K562 (cell line): ENCODE measurements at regions not wholly inside any gene's neighbourhood (a gene's known extent, or its start where the extent isn't known, plus 50 kb on each side); places are given as distances from the start of the nearest gene placed in this dataset.

Experiments used
- ATAC-seq: fragments of 200-7000 bp; cut with Tn5 transposase; 3 replicates; pipeline ENCODE4 v1.9.1; 2020; ENCODE audit warnings: moderate library complexity
- BruUV-seq: library from RNA; stranded (reverse); fragments of 400-500 nt; replicated peaks from 2 replicates; lab custom pipeline; 2021; lab: Mats Ljungman, UMichigan
- CTCF ChIA-PET: fragments of 300-600 bp; formaldehyde crosslinking; extraction: SDS; loops from one replicate; lab custom pipeline; 2021; ENCODE audit warnings: low intra/inter-chr PET ratio; lab: Yijun Ruan, JAX
- POLR2A ChIA-PET: fragments of 300-600, 350-650 bp; sonication (Branson Sonifier 250); formaldehyde crosslinking; extraction: SDS; loops from one replicate; lab custom pipeline; 2021; ENCODE audit warnings: antibody characterized with exemption, inconsistent platforms; lab: Yijun Ruan, JAX
- DNase-seq, 4 experiments: peaks; one replicate each; pipeline versions ENCODE4 v3.0.0 to v3.0.0-alpha.2; 2011 to 2018; ENCODE audit warnings: low spot score in 3 of 4, mixed read lengths in 3 of 4; ENCODE audit errors: extremely low read depth in 1 of 4
- FAIRE-seq: peaks from 2 replicates; lab custom pipeline; 2011; peaks lifted over from hg19 to GRCh38; lab: Jason Lieb, UNC
- H2AFZ ChIP-seq: 2 replicates; pipeline ENCODE4 v1.6.0; 2011; ENCODE audit warnings: low read depth, low read length, control low read depth, inconsistent platforms
- H3K27ac ChIP-seq: fragments of 200-600 bp; 3 replicates; pipeline ENCODE4 v1.8.0; 2011; ENCODE audit warnings: low read depth, mild to moderate bottlenecking, control low read depth, inconsistent platforms, low read length, moderate library complexity, mixed read lengths; ENCODE audit errors: extremely low read depth
- H3K27me3 ChIP-seq, 2 experiments: fragments of 300-600 bp in 1 of 2; 2 replicates in 1 of 2; 3 replicates in 1 of 2; pipeline versions ENCODE4 v1.6.0 to v1.8.0; 2011; ENCODE audit warnings: inconsistent platforms in 2 of 2, low read length in 2 of 2, mild to moderate bottlenecking in 1 of 2, mixed read lengths in 1 of 2, moderate library complexity in 1 of 2; ENCODE audit not compliant: control insufficient read depth in 2 of 2, insufficient read depth in 2 of 2
- H3K36me3 ChIP-seq: fragments of 300-600 bp; 3 replicates; pipeline ENCODE4 v1.8.0; 2011; ENCODE audit warnings: mild to moderate bottlenecking, low read length, inconsistent platforms; ENCODE audit not compliant: control insufficient read depth, insufficient read depth
- H3K4me1 ChIP-seq, 2 experiments: fragments of 200-600 bp in 1 of 2; replicated peaks in 1 of 2; 2 replicates in 1 of 2; 3 replicates in 1 of 2; pipeline versions ENCODE4 v1.5.1 to v1.8.0; 2011; ENCODE audit warnings: inconsistent platforms in 2 of 2, low read length in 2 of 2, mild to moderate bottlenecking in 1 of 2, mixed read lengths in 1 of 2, moderate library complexity in 1 of 2; ENCODE audit not compliant: control insufficient read depth in 2 of 2, insufficient read depth in 2 of 2
- H3K4me2 ChIP-seq: 2 replicates; pipeline ENCODE4 v1.6.1; 2011; ENCODE audit warnings: low read length, control low read depth, inconsistent platforms, mixed read lengths; ENCODE audit not compliant: insufficient read depth
- H3K4me3 ChIP-seq: fragments of 200-600 bp; sonication (generic), shearing (Covaris generic); 2 replicates; pipeline ENCODE4 v1.5.1; 2016; ENCODE audit warnings: control low read depth, inconsistent platforms
- H3K79me2 ChIP-seq: fragments of 200-600 bp; 3 replicates; pipeline ENCODE4 v1.8.0; 2011; ENCODE audit warnings: low read length, inconsistent platforms; ENCODE audit not compliant: control insufficient read depth, insufficient read depth
- H3K9ac ChIP-seq, 2 experiments: 2 replicates each; pipeline versions ENCODE4 v1.6.0 to v1.6.1; 2011; ENCODE audit warnings: low read depth in 2 of 2, low read length in 2 of 2, control low read depth in 1 of 2, inconsistent platforms in 1 of 2, mild to moderate bottlenecking in 1 of 2, mixed read lengths in 1 of 2; ENCODE audit not compliant: insufficient read depth in 1 of 2
- H3K9me1 ChIP-seq: one replicate; pipeline ENCODE4 v1.6.0; 2011; ENCODE audit warnings: inconsistent platforms, mild to moderate bottlenecking, low read length, moderate library complexity; ENCODE audit not compliant: control insufficient read depth, insufficient read depth
- H3K9me3 ChIP-seq: replicated peaks from 2 replicates; pipeline ENCODE4 v1.5.1; 2011; ENCODE audit warnings: low read depth, low read length, inconsistent platforms; ENCODE audit not compliant: control insufficient read depth, insufficient read depth
- H4K20me1 ChIP-seq: replicated peaks from 2 replicates; pipeline ENCODE4 v1.6.1; 2011; ENCODE audit warnings: low read length, inconsistent platforms, mixed read lengths; ENCODE audit not compliant: control insufficient read depth, insufficient read depth
- HES1 ChIP-seq: fragments of 450-650 bp; IDR thresholded peaks from 2 replicates; pipeline ENCODE4 v1.6.1; 2016; ENCODE audit warnings: low read depth, mild to moderate bottlenecking, moderate library complexity
- KAT7 ChIP-seq: sonication (generic); formaldehyde crosslinking; IDR thresholded peaks from 2 replicates; pipeline ENCODE4 v1.8.0; 2022; ENCODE audit warnings: missing genetic modification reagents, mild to moderate bottlenecking, borderline replicate concordance
- KAT8 ChIP-seq: fragments of 450-650 bp; IDR thresholded peaks from 2 replicates; pipeline ENCODE4 v1.6.1; 2016; ENCODE audit warnings: low read depth, mild to moderate bottlenecking
- PCBP1 ChIP-seq: fragments of 200-400 bp; formaldehyde crosslinking; IDR thresholded peaks from 2 replicates; pipeline ENCODE4 v1.6.1; 2018; ENCODE audit warnings: mild to moderate bottlenecking, low read depth, low read length; ENCODE audit not compliant: poor library complexity, severe bottlenecking
- POLR2AphosphoS2 ChIP-seq: IDR thresholded peaks from 2 replicates; pipeline ENCODE4 v1.6.1; 2012; ENCODE audit warnings: low read length, improper control_type of control experiment
- RBM14 ChIP-seq: fragments of 200-400 bp; formaldehyde crosslinking; IDR thresholded peaks from 2 replicates; pipeline ENCODE4 v1.6.1; 2018; ENCODE audit warnings: low read depth, mild to moderate bottlenecking, low read length, moderate library complexity, borderline replicate concordance; ENCODE audit not compliant: insufficient read depth
- SRSF3 ChIP-seq: fragments of 200-400 bp; formaldehyde crosslinking; IDR thresholded peaks from 2 replicates; pipeline ENCODE4 v1.6.1; 2016; ENCODE audit warnings: mild to moderate bottlenecking, low read length, moderate library complexity; ENCODE audit not compliant: insufficient read depth
- ZNF41 ChIP-seq: fragments of 250-450 bp; sonication (Bioruptor Pico); conservative IDR thresholded peaks from 2 replicates; pipeline ENCODE4 v1.4.0; 2020; ENCODE audit warnings: mild to moderate bottlenecking
- WGBS: fragments of 100-300 bp; shearing (Covaris generic); methylation state at CpG from one replicate; pipeline ENCODE4 v1.1.6; 2016; ENCODE audit warnings: low coverage, mixed read lengths; ENCODE audit not compliant: insufficient coverage; ENCODE audit errors: missing lambda C conversion rate; 5-methylcytosine and 5-hydroxymethylcytosine counted together
- in situ Hi-C: fragments of 300-500 bp; cut with MboI; formaldehyde crosslinking; loops from 4 replicates; pipeline ENCODE4 v1.15.0; 2018; ENCODE audit warnings: inconsistent platforms, mixed read lengths
- intact Hi-C: fragments of 100-400 bp; cut with micrococcal nuclease; formaldehyde crosslinking; loops from 2 replicates; pipeline ENCODE4 v1.14.2; 2022
- TF ChIP-seq, protein P1 (sequence below): sonication (generic); formaldehyde crosslinking; IDR thresholded peaks from 2 replicates; pipeline ENCODE4 v1.8.0; 2022; ENCODE audit warnings: missing genetic modification reagents, mild to moderate bottlenecking, borderline replicate concordance
- TF ChIP-seq, protein P2 (sequence below): fragments of 450-650 bp; IDR thresholded peaks from 2 replicates; pipeline ENCODE4 v1.6.1; 2018; ENCODE audit not compliant: partially characterized antibody

- POLR2A ChIA-PET = interaction anchor here (0.6 kb wide), 1 partner anchor 46 kb away, joined by 3 read pairs; no protein-coding TSS in a partner anchor
- in situ Hi-C loops = no loop called here
- CTCF ChIA-PET = no interaction called here
- no peak for TF ChIP-seq KAT7
- TF ChIP-seq, protein P1, sequence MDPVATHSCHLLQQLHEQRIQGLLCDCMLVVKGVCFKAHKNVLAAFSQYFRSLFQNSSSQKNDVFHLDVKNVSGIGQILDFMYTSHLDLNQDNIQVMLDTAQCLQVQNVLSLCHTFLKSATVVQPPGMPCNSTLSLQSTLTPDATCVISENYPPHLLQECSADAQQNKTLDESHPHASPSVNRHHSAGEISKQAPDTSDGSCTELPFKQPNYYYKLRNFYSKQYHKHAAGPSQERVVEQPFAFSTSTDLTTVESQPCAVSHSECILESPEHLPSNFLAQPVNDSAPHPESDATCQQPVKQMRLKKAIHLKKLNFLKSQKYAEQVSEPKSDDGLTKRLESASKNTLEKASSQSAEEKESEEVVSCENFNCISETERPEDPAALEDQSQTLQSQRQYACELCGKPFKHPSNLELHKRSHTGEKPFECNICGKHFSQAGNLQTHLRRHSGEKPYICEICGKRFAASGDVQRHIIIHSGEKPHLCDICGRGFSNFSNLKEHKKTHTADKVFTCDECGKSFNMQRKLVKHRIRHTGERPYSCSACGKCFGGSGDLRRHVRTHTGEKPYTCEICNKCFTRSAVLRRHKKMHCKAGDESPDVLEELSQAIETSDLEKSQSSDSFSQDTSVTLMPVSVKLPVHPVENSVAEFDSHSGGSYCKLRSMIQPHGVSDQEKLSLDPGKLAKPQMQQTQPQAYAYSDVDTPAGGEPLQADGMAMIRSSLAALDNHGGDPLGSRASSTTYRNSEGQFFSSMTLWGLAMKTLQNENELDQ (CRISPR knock-in tag) = no peak
- no peak for TF ChIP-seq POLR2AphosphoS2
- TF ChIP-seq HES1 = no peak
- TF ChIP-seq, protein P2, sequence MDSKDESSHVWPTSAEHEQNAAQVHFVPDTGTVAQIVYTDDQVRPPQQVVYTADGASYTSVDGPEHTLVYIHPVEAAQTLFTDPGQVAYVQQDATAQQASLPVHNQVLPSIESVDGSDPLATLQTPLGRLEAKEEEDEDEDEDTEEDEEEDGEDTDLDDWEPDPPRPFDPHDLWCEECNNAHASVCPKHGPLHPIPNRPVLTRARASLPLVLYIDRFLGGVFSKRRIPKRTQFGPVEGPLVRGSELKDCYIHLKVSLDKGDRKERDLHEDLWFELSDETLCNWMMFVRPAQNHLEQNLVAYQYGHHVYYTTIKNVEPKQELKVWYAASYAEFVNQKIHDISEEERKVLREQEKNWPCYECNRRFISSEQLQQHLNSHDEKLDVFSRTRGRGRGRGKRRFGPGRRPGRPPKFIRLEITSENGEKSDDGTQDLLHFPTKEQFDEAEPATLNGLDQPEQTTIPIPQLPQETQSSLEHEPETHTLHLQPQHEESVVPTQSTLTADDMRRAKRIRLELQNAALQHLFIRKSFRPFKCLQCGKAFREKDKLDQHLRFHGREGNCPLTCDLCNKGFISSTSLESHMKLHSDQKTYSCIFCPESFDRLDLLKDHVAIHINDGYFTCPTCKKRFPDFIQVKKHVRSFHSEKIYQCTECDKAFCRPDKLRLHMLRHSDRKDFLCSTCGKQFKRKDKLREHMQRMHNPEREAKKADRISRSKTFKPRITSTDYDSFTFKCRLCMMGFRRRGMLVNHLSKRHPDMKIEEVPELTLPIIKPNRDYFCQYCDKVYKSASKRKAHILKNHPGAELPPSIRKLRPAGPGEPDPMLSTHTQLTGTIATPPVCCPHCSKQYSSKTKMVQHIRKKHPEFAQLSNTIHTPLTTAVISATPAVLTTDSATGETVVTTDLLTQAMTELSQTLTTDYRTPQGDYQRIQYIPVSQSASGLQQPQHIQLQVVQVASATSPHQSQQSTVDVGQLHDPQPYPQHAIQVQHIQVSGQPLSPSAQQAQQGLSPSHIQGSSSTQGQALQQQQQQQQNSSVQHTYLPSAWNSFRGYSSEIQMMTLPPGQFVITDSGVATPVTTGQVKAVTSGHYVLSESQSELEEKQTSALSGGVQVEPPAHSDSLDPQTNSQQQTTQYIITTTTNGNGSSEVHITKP = no peak
- no peak for TF ChIP-seq RBM14
- TF ChIP-seq PCBP1 = no peak
- no peak for TF ChIP-seq ZNF41 (CRISPR knock-in tag)
- no peak for TF ChIP-seq KAT8
- TF ChIP-seq SRSF3 = no peak
Measured at GRCh38 chrX:40864972-40865371, 129.6 kb upstream of the MED14 start.

More at GRCh38 chrX:40864972-40865371, 129.6 kb upstream of the MED14 start:
- Histone ChIP-seq H3K4me1 (no peaks in the 10 kb centered on the region), H3K4me3 (no peak overlapping the region), H3K36me3 (no peaks in the 10 kb centered on the region), H3K9me3 (no peaks in the 10 kb centered on the region), H3K27ac (no peak overlapping the region), H4K20me1 (no peaks in the 10 kb centered on the region), H3K79me2 (no peaks in the 10 kb centered on the region), H3K9me1 (no peaks in the 10 kb centered on the region), H2AFZ (no peak overlapping the region), H3K9ac (no peak overlapping the region), H3K4me2 (no peak overlapping the region), H3K27me3 (no peaks in the 10 kb centered on the region)
- FAIRE-seq = no peak
- no peak for DNase-seq
- BruUV-seq = no TSS peak
- intact Hi-C loops = no loop called here
- no peak for ATAC-seq
- no CpG with 5 or more reads among the region's 1 CpG for WGBS
